ENCODE measurements at regions not wholly inside any gene's neighbourhood (a gene's known extent, or its start where the extent isn't known, plus 50 kb on each side); places are given as distances from the start of the nearest gene placed in this dataset.
"Not testable (repeated sequence)": the region's sequence is repeated elsewhere in the genome, so short reads cannot be mapped to it uniquely, and the experiment has no call there.

- DNase-seq (ENCODE audit: low read depth, low spot score), result peak; percentile 5
Observed at GRCh38 chr4:148955564-148956297, 513.5 kb upstream of the NR3C2 start.

GRCh38 chr4:148954011-148954749, 512.0 kb upstream of the NR3C2 start:
- DNase-seq (ENCODE audit: low read depth, low spot score), result no peak

- no peak for DNase-seq (ENCODE audit: low read depth, low spot score)
Observed at GRCh38 chr4:148951346-148951745, 509.1 kb upstream of the NR3C2 start.

- DNase-seq (ENCODE audit: low read depth, low spot score), result no peak
Observed at GRCh38 chr4:148946271-148946670, 504.1 kb upstream of the NR3C2 start.

- DNase-seq (ENCODE audit: low read depth, low spot score), result no peak
Observed at GRCh38 chr4:148944839-148945219, 502.6 kb upstream of the NR3C2 start.

GRCh38 chr4:148944136-148944838, 502.1 kb upstream of the NR3C2 start:
- no peak for DNase-seq (ENCODE audit: low read depth, low spot score)

- no peak for DNase-seq (ENCODE audit: low read depth, low spot score)
Observed at GRCh38 chr4:148934926-148935578, 492.8 kb upstream of the NR3C2 start.

- DNase-seq (ENCODE audit: low read depth, low spot score), result peak; percentile 15
Observed at GRCh38 chr4:148926276-148927260, 484.4 kb upstream of the NR3C2 start.

GRCh38 chr4:148923881-148924280, 481.7 kb upstream of the NR3C2 start:
- DNase-seq (ENCODE audit: low read depth, low spot score), result no peak

- no peak for DNase-seq (ENCODE audit: low read depth, low spot score)
Observed at GRCh38 chr4:148922497-148922896, 480.3 kb upstream of the NR3C2 start.

GRCh38 chr4:148914734-148915133, 472.5 kb upstream of the NR3C2 start:
- no peak for DNase-seq (ENCODE audit: low read depth, low spot score)

- DNase-seq (ENCODE audit: low read depth, low spot score), result no peak
Observed at GRCh38 chr4:148914301-148914700, 472.1 kb upstream of the NR3C2 start.

GRCh38 chr4:148903388-148903787, 461.2 kb upstream of the NR3C2 start:
- DNase-seq (ENCODE audit: low read depth, low spot score), result no peak

- DNase-seq (ENCODE audit: low read depth, low spot score), result no peak
Observed at GRCh38 chr4:148901075-148901705, 459.0 kb upstream of the NR3C2 start.

GRCh38 chr4:148898139-148898538, 455.9 kb upstream of the NR3C2 start:
- not testable (repeated sequence) for DNase-seq (ENCODE audit: low read depth, low spot score)

- DNase-seq (ENCODE audit: low read depth, low spot score), result peak; percentile 31
Observed at GRCh38 chr4:148893095-148893494, 450.9 kb upstream of the NR3C2 start.

- no peak for DNase-seq (ENCODE audit: low read depth, low spot score)
Observed at GRCh38 chr4:148883891-148884290, 441.7 kb upstream of the NR3C2 start.

- no peak for DNase-seq (ENCODE audit: low read depth, low spot score)
Observed at GRCh38 chr4:148883435-148883834, 441.2 kb upstream of the NR3C2 start.

- DNase-seq (ENCODE audit: low read depth, low spot score), result no peak
Observed at GRCh38 chr4:148881860-148882643, 439.8 kb upstream of the NR3C2 start.

GRCh38 chr4:148874331-148874730, 432.1 kb upstream of the NR3C2 start:
- no peak for DNase-seq (ENCODE audit: low read depth, low spot score)

Measured in astrocyte of the hippocampus (primary cell).